HG02759 (cell line): ENCODE measurements at regions not wholly inside any gene's neighbourhood (a gene's known extent, or its start where the extent isn't known, plus 50 kb on each side); places are given as distances from the start of the nearest gene placed in this dataset.
"Not testable (repeated sequence)": the region's sequence is repeated elsewhere in the genome, so short reads cannot be mapped to it uniquely, and the experiment has no call there.

Experiments
- ATAC-seq: cut with Tn5 transposase; IDR thresholded peaks from one replicate; pipeline ENCODE4 v1.9.1; 2021; ENCODE audit warnings: mild to moderate bottlenecking, moderate library complexity; ENCODE audit not compliant: unreplicated experiment

GRCh38 chr1:187996780-187997179 lies 1168.0 kb downstream of the PLA2G4A start:
- ATAC-seq, result no peak

GRCh38 chr1:187999973-188000372 lies 1171.2 kb downstream of the PLA2G4A start:
- no peak for ATAC-seq

- not testable (repeated sequence) for ATAC-seq
Measured at GRCh38 chr1:188003687-188004086, 1174.9 kb downstream of the PLA2G4A start.

GRCh38 chr1:188004849-188005248 lies 1176.1 kb downstream of the PLA2G4A start:
- ATAC-seq, result no peak

GRCh38 chr1:188006354-188006753 lies 1177.6 kb downstream of the PLA2G4A start:
- no peak for ATAC-seq

GRCh38 chr1:188013222-188013849 lies 1184.6 kb downstream of the PLA2G4A start:
- not testable (repeated sequence) for ATAC-seq

GRCh38 chr1:188017921-188018320 lies 1189.2 kb downstream of the PLA2G4A start:
- no peak for ATAC-seq

- ATAC-seq, result no peak
Measured at GRCh38 chr1:188022661-188023060, 1193.9 kb downstream of the PLA2G4A start.

- no peak for ATAC-seq
Measured at GRCh38 chr1:188023206-188023605, 1194.5 kb downstream of the PLA2G4A start.

- peak; percentile 91 for ATAC-seq
Measured at GRCh38 chr1:188027613-188028012, 1198.9 kb downstream of the PLA2G4A start.

- not testable (repeated sequence) for ATAC-seq
Measured at GRCh38 chr1:188037572-188037971, 1208.8 kb downstream of the PLA2G4A start.

GRCh38 chr1:188043536-188044245 lies 1214.9 kb downstream of the PLA2G4A start:
- no peak for ATAC-seq

- no peak for ATAC-seq
Measured at GRCh38 chr1:188050250-188050649, 1221.5 kb downstream of the PLA2G4A start.

- no peak for ATAC-seq
Measured at GRCh38 chr1:188056011-188056410, 1227.3 kb downstream of the PLA2G4A start.

GRCh38 chr1:188058801-188059200 lies 1230.1 kb downstream of the PLA2G4A start:
- ATAC-seq, result no peak

- no peak for ATAC-seq
Measured at GRCh38 chr1:188061881-188062280, 1233.1 kb downstream of the PLA2G4A start.

- no peak for ATAC-seq
Measured at GRCh38 chr1:188062456-188062855, 1233.7 kb downstream of the PLA2G4A start.

- ATAC-seq, result no peak
Measured at GRCh38 chr1:188065917-188066316, 1237.2 kb downstream of the PLA2G4A start.

- no peak for ATAC-seq
Measured at GRCh38 chr1:188070848-188071247, 1242.1 kb downstream of the PLA2G4A start.

GRCh38 chr1:188089015-188089414 lies 1260.3 kb downstream of the PLA2G4A start:
- no peak for ATAC-seq

GRCh38 chr1:188089461-188089860 lies 1260.7 kb downstream of the PLA2G4A start:
- ATAC-seq, result no peak

GRCh38 chr1:188096521-188096920 lies 1267.8 kb downstream of the PLA2G4A start:
- no peak for ATAC-seq

GRCh38 chr1:188117436-188117835 lies 1288.7 kb downstream of the PLA2G4A start:
- no peak for ATAC-seq
